ENCODE measurements at regions not wholly inside any gene's neighbourhood (a gene's known extent, or its start where the extent isn't known, plus 50 kb on each side); places are given as distances from the start of the nearest gene placed in this dataset.

DNA sequence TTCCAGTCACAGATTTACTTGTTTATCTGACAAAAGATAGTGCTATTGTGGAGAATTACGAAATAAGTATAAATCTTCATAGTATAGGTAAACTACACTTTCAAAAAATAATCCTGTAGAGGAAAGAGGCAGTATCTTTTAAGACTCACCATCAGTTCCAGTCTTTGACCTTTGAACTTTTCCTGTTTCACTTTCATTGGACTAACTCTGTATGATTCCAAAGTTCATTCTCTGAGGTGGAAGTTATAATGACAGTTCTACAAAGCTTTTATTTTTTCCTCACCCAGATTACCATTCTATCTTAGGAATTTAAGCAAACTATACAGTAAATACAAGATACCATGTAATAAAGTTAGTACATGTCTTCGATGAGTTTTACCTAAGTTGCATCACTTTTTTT is 901.3 kb upstream of the SEMA6A start:
- H2BK120ac ChIP-seq (ENCODE audit: low read depth, low read length): no peak overlapping the region
- no peak overlapping the region for H3K4me3 ChIP-seq (ENCODE audit: low read length in 2 of 2)
- peaks cover 1 to 9% of the 10 kb centered on the region in 2 donors for H3K4me1 ChIP-seq (ENCODE audit: control insufficient read depth in 2 of 2, insufficient read depth in 1 of 2, low read depth in 1 of 2, low read length in 2 of 2)
- H2BK5ac ChIP-seq (ENCODE audit: low read length): no peak overlapping the region
- no peaks in the 10 kb centered on the region for H3K36me3 ChIP-seq (replicated peaks in 1 of 2; ENCODE audit: control insufficient read depth in 2 of 2, insufficient read depth in 2 of 2, low read length in 2 of 2)
- no peaks in the 10 kb centered on the region for H3K27me3 ChIP-seq (ENCODE audit: control insufficient read depth in 3 of 3, insufficient read depth in 3 of 3, low read depth in 1 of 3, low read length in 3 of 3)
- peaks cover 3 to 5% of the 10 kb centered on the region in 2 donors for H3K9me3 ChIP-seq (replicated peaks in 1 of 2; ENCODE audit: control insufficient read depth in 2 of 2, insufficient read depth in 1 of 2, low read depth in 1 of 2, low read length in 2 of 2)
- H2BK12ac ChIP-seq (ENCODE audit: low read length): no peak overlapping the region
- no peak overlapping the region for H3K4me2 ChIP-seq (ENCODE audit: insufficient read depth, low read length, poor library complexity, severe bottlenecking)
- H3K14ac ChIP-seq (ENCODE audit: low read length): no peak overlapping the region
- H3K27ac ChIP-seq (replicated peaks; ENCODE audit: low read length): no peak overlapping the region
- H4K91ac ChIP-seq (ENCODE audit: low read depth, low read length, poor library complexity): no peak overlapping the region
- no peak overlapping the region for H2BK15ac ChIP-seq (ENCODE audit: low read length)
- H4K8ac ChIP-seq (ENCODE audit: low read depth, low read length): no peak overlapping the region
- H2AFZ ChIP-seq (ENCODE audit: low read length): no peak overlapping the region
- no peaks in the 10 kb centered on the region for H3K79me1 ChIP-seq (ENCODE audit: low read depth, low read length)
- H3K23ac ChIP-seq (ENCODE audit: low read depth, low read length, poor library complexity): no peak overlapping the region
- no peak for DNase-seq (ENCODE audit: low spot score)
- no peak overlapping the region for H3K18ac ChIP-seq (ENCODE audit: low read length)
- no peak overlapping the region for H3K9ac ChIP-seq (ENCODE audit: low read depth, low read length, poor library complexity)
- no CpG with 5 or more reads among the region's 2 CpGs for WGBS, 2 donors (ENCODE audit: extremely low coverage in 2 of 2, insufficient read length in 2 of 2, insufficient replicate concordance in 1 of 2)
- H2AK5ac ChIP-seq (ENCODE audit: low read depth, low read length): no peak overlapping the region
- no peak overlapping the region for H3K4ac ChIP-seq (ENCODE audit: low read length)

- Histone ChIP-seq H3K4ac (ENCODE audit: low read length) (no peak overlapping the region), H2BK15ac (ENCODE audit: low read length) (no peak overlapping the region), H2AFZ (ENCODE audit: low read length) (peak overlapping the region; percentile 14), H3K27me3 (ENCODE audit: control insufficient read depth in 3 of 3, insufficient read depth in 3 of 3, low read depth in 1 of 3, low read length in 3 of 3) (no peaks in the 10 kb centered on the region), H2BK12ac (ENCODE audit: low read length) (no peak overlapping the region), H3K9ac (ENCODE audit: low read depth, low read length, poor library complexity) (no peak overlapping the region), H4K8ac (ENCODE audit: low read depth, low read length) (no peak overlapping the region), H3K79me1 (ENCODE audit: low read depth, low read length) (no peaks in the 10 kb centered on the region), H3K4me1 (ENCODE audit: control insufficient read depth in 2 of 2, insufficient read depth in 1 of 2, low read depth in 1 of 2, low read length in 2 of 2) (peaks cover 1 to 9% of the 10 kb centered on the region in 2 donors), H3K27ac (replicated peaks; ENCODE audit: low read length) (no peak overlapping the region), H2BK5ac (ENCODE audit: low read length) (no peak overlapping the region), H3K9me3 (replicated peaks in 1 of 2; ENCODE audit: control insufficient read depth in 2 of 2, insufficient read depth in 1 of 2, low read depth in 1 of 2, low read length in 2 of 2) (no peaks in the 10 kb centered on the region), H4K91ac (ENCODE audit: low read depth, low read length, poor library complexity) (no peak overlapping the region), H2BK120ac (ENCODE audit: low read depth, low read length) (no peak overlapping the region), H2AK5ac (ENCODE audit: low read depth, low read length) (no peak overlapping the region), H3K23ac (ENCODE audit: low read depth, low read length, poor library complexity) (no peak overlapping the region), H3K4me2 (ENCODE audit: insufficient read depth, low read length, poor library complexity, severe bottlenecking) (no peak overlapping the region), H3K36me3 (replicated peaks in 1 of 2; ENCODE audit: control insufficient read depth in 2 of 2, insufficient read depth in 2 of 2, low read length in 2 of 2) (no peaks in the 10 kb centered on the region), H3K4me3 (ENCODE audit: low read length in 2 of 2) (no peak overlapping the region), H3K14ac (ENCODE audit: low read length) (no peak overlapping the region), H3K18ac (ENCODE audit: low read length) (no peak overlapping the region)
- DNase-seq (ENCODE audit: low spot score): peak; percentile 39
- WGBS, 2 donors (ENCODE audit: extremely low coverage in 2 of 2, insufficient read length in 2 of 2, insufficient replicate concordance in 1 of 2): no CpG with 5 or more reads among the region's 4 CpGs
Measured at GRCh38 chr5:117473165-117473564, 898.5 kb upstream of the SEMA6A start.

- no peak overlapping the region for H4K91ac ChIP-seq (ENCODE audit: low read depth, low read length, poor library complexity)
- no peak overlapping the region for H2BK15ac ChIP-seq (ENCODE audit: low read length)
- no peaks in the 10 kb centered on the region for H3K79me1 ChIP-seq (ENCODE audit: low read depth, low read length)
- peak overlapping the region; percentile 11 for H2AFZ ChIP-seq (ENCODE audit: low read length)
- H3K18ac ChIP-seq (ENCODE audit: low read length): no peak overlapping the region
- no peak overlapping the region for H3K14ac ChIP-seq (ENCODE audit: low read length)
- H2AK5ac ChIP-seq (ENCODE audit: low read depth, low read length): no peak overlapping the region
- WGBS, 2 donors (ENCODE audit: extremely low coverage in 2 of 2, insufficient read length in 2 of 2, insufficient replicate concordance in 1 of 2): no CpG with 5 or more reads among the region's 3 CpGs
- no peak overlapping the region for H3K4me3 ChIP-seq (ENCODE audit: low read length in 2 of 2)
- no peak overlapping the region for H4K8ac ChIP-seq (ENCODE audit: low read depth, low read length)
- DNase-seq (ENCODE audit: low spot score): no peak
- no peak overlapping the region for H3K4ac ChIP-seq (ENCODE audit: low read length)
- H3K9ac ChIP-seq (ENCODE audit: low read depth, low read length, poor library complexity): no peak overlapping the region
- no peaks in the 10 kb centered on the region for H3K27me3 ChIP-seq (ENCODE audit: control insufficient read depth in 3 of 3, insufficient read depth in 3 of 3, low read depth in 1 of 3, low read length in 3 of 3)
- no peaks in the 10 kb centered on the region for H3K9me3 ChIP-seq (replicated peaks in 1 of 2; ENCODE audit: control insufficient read depth in 2 of 2, insufficient read depth in 1 of 2, low read depth in 1 of 2, low read length in 2 of 2)
- H3K27ac ChIP-seq (replicated peaks; ENCODE audit: low read length): no peak overlapping the region
- no peak overlapping the region for H3K4me2 ChIP-seq (ENCODE audit: insufficient read depth, low read length, poor library complexity, severe bottlenecking)
- no peak overlapping the region for H2BK12ac ChIP-seq (ENCODE audit: low read length)
- H2BK120ac ChIP-seq (ENCODE audit: low read depth, low read length): no peak overlapping the region
- no peak overlapping the region for H3K23ac ChIP-seq (ENCODE audit: low read depth, low read length, poor library complexity)
- H2BK5ac ChIP-seq (ENCODE audit: low read length): no peak overlapping the region
- no peaks in the 10 kb centered on the region for H3K4me1 ChIP-seq (ENCODE audit: control insufficient read depth in 2 of 2, insufficient read depth in 1 of 2, low read depth in 1 of 2, low read length in 2 of 2)
- H3K36me3 ChIP-seq (replicated peaks in 1 of 2; ENCODE audit: control insufficient read depth in 2 of 2, insufficient read depth in 2 of 2, low read length in 2 of 2): no peaks in the 10 kb centered on the region
Measured at GRCh38 chr5:117463881-117464570, 889.4 kb upstream of the SEMA6A start.

GRCh38 chr5:117461966-117462365 is 887.3 kb upstream of the SEMA6A start:
- Histone ChIP-seq H3K79me1 (ENCODE audit: low read depth, low read length) (no peaks in the 10 kb centered on the region), H2BK12ac (ENCODE audit: low read length) (no peak overlapping the region), H3K4me2 (ENCODE audit: insufficient read depth, low read length, poor library complexity, severe bottlenecking) (no peak overlapping the region), H3K27ac (replicated peaks; ENCODE audit: low read length) (no peak overlapping the region), H3K27me3 (ENCODE audit: control insufficient read depth in 3 of 3, insufficient read depth in 3 of 3, low read depth in 1 of 3, low read length in 3 of 3) (no peaks in the 10 kb centered on the region), H3K14ac (ENCODE audit: low read length) (no peak overlapping the region), H3K18ac (ENCODE audit: low read length) (no peak overlapping the region), H2AFZ (ENCODE audit: low read length) (no peak overlapping the region), H3K4ac (ENCODE audit: low read length) (no peak overlapping the region), H3K4me3 (ENCODE audit: low read length in 2 of 2) (no peak overlapping the region), H4K91ac (ENCODE audit: low read depth, low read length, poor library complexity) (no peak overlapping the region), H3K23ac (ENCODE audit: low read depth, low read length, poor library complexity) (no peak overlapping the region), H3K36me3 (replicated peaks in 1 of 2; ENCODE audit: control insufficient read depth in 2 of 2, insufficient read depth in 2 of 2, low read length in 2 of 2) (no peaks in the 10 kb centered on the region), H2BK5ac (ENCODE audit: low read length) (no peak overlapping the region), H3K9me3 (replicated peaks in 1 of 2; ENCODE audit: control insufficient read depth in 2 of 2, insufficient read depth in 1 of 2, low read depth in 1 of 2, low read length in 2 of 2) (no peaks in the 10 kb centered on the region), H2AK5ac (ENCODE audit: low read depth, low read length) (no peak overlapping the region), H2BK120ac (ENCODE audit: low read depth, low read length) (no peak overlapping the region), H2BK15ac (ENCODE audit: low read length) (no peak overlapping the region), H4K8ac (ENCODE audit: low read depth, low read length) (no peak overlapping the region), H3K4me1 (ENCODE audit: control insufficient read depth in 2 of 2, insufficient read depth in 1 of 2, low read depth in 1 of 2, low read length in 2 of 2) (no peaks in the 10 kb centered on the region), H3K9ac (ENCODE audit: low read depth, low read length, poor library complexity) (no peak overlapping the region)
- DNase-seq (ENCODE audit: low spot score): no peak
- WGBS, 2 donors (ENCODE audit: extremely low coverage in 2 of 2, insufficient read length in 2 of 2, insufficient replicate concordance in 1 of 2): no CpG with 5 or more reads among the region's 2 CpGs

All from neuronal stem cell (in vitro differentiated cells).